Upper lobe of left lung (tissue), 6 donors: ENCODE measurements at regions not wholly inside any gene's neighbourhood (a gene's known extent, or its start where the extent isn't known, plus 50 kb on each side); places are given as distances from the start of the nearest gene placed in this dataset.

ENCODE experiments used
- ATAC-seq, 2 donors: fragments of 200-7000 bp; cut with Tn5 transposase; one replicate each; pipeline ENCODE4 v1.9.1; 2022; ENCODE audit warnings: mild to moderate bottlenecking in 2 of 2, moderate library complexity in 2 of 2; ENCODE audit not compliant: low FRiP score in 2 of 2
- DNase-seq, 2 donors: peaks; one replicate each; pipeline ENCODE4 v3.0.0-alpha.2; 2019 to 2020
- H3K27ac ChIP-seq, 4 donors: fragments of 200-600 bp; sonication (generic); one replicate each; pipeline ENCODE4 v1.5.1; 2016 to 2019
- H3K27me3 ChIP-seq, 4 donors: fragments of 200-600 bp; sonication (generic); one replicate each; pipeline ENCODE4 v1.5.1; 2017 to 2019
- H3K36me3 ChIP-seq, 4 donors: fragments of 200-600 bp; sonication (generic); one replicate each; pipeline ENCODE4 v1.5.1; 2016 to 2019
- H3K4me1 ChIP-seq, 4 donors: fragments of 200-600 bp; sonication (generic); one replicate each; pipeline ENCODE4 v1.5.1; 2018 to 2019
- H3K4me3 ChIP-seq, 4 donors: fragments of 200-600 bp; sonication (generic); one replicate each; pipeline ENCODE4 v1.5.1; 2017 to 2019; ENCODE audit warnings: mild to moderate bottlenecking in 2 of 4, moderate library complexity in 1 of 4
- H3K9me3 ChIP-seq, 4 donors: fragments of 200-600 bp; sonication (generic); one replicate each; pipeline ENCODE4 v1.5.1; 2018 to 2019
- EP300 ChIP-seq, 4 donors: sonication (generic); formaldehyde crosslinking; IDR thresholded peaks; one replicate each; pipeline ENCODE4 v1.5.1; 2017; ENCODE audit warnings: antibody characterized with exemption in 4 of 4, control low read depth in 2 of 4
- POLR2A ChIP-seq, 4 donors: fragments of 450-650 bp; IDR thresholded peaks; one replicate each; pipeline ENCODE4 v1.5.1; 2016 to 2017; ENCODE audit warnings: antibody characterized with exemption in 4 of 4, mild to moderate bottlenecking in 2 of 4
- POLR2AphosphoS5 ChIP-seq, 2 donors: sonication (generic); formaldehyde crosslinking; IDR thresholded peaks; one replicate each; pipeline ENCODE4 v1.5.1; 2017; ENCODE audit warnings: antibody characterized with exemption in 2 of 2
- WGBS, 2 donors: methylation state at CpG; one replicate each; pipeline ENCODE4 v1.1.5; 2017 to 2018; 5-methylcytosine and 5-hydroxymethylcytosine counted together
- TF ChIP-seq, protein P1 (sequence below), 6 experiments: fragments of 450-650 bp in 4 of 6; fragments of 200-600 bp in 2 of 6; sonication (generic) in 2 of 6; IDR thresholded peaks; one replicate each; pipeline ENCODE4 v1.5.1; 2016 to 2019; ENCODE audit warnings: antibody characterized with exemption in 6 of 6
- donor health status: DM: no; HTN: no; CAD: no; lungs with moderate emphysema.
- donor health status: DM: no; HTN: yes; CAD: no; lungs with severe emphysema.

DNA sequence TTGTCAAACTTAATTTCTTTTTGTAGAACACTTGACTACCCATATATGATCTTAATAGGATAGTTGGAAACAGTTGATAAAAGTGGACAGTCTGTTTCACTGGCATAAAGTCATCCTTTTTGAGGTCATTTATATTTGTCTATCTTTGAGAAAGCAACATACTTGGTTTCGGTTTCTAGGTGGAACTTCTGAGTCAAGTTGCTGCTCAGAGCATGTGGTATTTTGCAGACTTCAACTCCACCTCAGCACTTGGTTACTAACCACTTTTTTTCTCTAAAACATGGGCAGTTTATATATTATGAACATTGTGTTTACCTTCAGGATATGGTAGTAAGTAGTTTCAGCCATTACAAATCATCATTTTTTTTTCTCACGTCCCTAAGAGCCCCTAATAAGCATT is 1749.0 kb upstream of the C9orf72 start:
- Histone ChIP-seq H3K4me3 (no peak overlapping the region), H3K4me1 (no peaks in the 10 kb centered on the region), H3K36me3 (no peaks in the 10 kb centered on the region), H3K9me3 (peaks cover 0 to 4% (median 0%) of the 10 kb centered on the region in 4 donors), H3K27ac (no peak overlapping the region), H3K27me3 (no peaks in the 10 kb centered on the region)
- DNase-seq, result no peak
- no peak for ATAC-seq
- TF ChIP-seq, protein P1, sequence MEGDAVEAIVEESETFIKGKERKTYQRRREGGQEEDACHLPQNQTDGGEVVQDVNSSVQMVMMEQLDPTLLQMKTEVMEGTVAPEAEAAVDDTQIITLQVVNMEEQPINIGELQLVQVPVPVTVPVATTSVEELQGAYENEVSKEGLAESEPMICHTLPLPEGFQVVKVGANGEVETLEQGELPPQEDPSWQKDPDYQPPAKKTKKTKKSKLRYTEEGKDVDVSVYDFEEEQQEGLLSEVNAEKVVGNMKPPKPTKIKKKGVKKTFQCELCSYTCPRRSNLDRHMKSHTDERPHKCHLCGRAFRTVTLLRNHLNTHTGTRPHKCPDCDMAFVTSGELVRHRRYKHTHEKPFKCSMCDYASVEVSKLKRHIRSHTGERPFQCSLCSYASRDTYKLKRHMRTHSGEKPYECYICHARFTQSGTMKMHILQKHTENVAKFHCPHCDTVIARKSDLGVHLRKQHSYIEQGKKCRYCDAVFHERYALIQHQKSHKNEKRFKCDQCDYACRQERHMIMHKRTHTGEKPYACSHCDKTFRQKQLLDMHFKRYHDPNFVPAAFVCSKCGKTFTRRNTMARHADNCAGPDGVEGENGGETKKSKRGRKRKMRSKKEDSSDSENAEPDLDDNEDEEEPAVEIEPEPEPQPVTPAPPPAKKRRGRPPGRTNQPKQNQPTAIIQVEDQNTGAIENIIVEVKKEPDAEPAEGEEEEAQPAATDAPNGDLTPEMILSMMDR (IDR thresholded peaks at IDR 0.05), result no peak
- TF ChIP-seq EP300 (IDR thresholded peaks at IDR 0.05) (no peak), POLR2A (IDR thresholded peaks at IDR 0.05) (no peak), POLR2AphosphoS5 (IDR thresholded peaks at IDR 0.05) (no peak)
- WGBS, 2 donors, result 59 to 69% methylated on average over 2 of the region's 2 CpGs

DNA sequence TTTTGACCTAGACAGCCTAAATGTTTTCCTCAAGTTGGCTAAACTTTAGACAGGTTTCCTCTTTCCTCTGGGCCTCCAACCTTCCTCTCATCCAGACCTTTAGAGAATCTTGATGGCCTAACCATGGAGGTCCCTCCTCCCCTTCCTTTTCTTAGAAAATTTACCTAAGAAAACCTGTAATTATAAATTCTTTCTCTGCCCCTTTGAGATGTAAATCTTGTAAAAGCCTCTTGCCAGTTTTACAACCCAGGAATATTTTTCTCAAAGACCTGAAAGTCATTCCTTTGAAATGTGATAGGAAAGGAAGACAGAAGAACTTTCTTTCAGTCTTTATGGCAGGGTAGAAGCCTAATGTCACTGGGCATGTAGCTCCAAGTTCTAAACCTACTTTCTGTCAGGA is 1752.6 kb upstream of the C9orf72 start:
- no peak overlapping the region for H3K27ac ChIP-seq
- H3K4me3 ChIP-seq, result no peak overlapping the region
- no peaks in the 10 kb centered on the region for H3K36me3 ChIP-seq
- peaks cover 0 to 4% (median 0%) of the 10 kb centered on the region in 4 donors for H3K9me3 ChIP-seq
- no peak for DNase-seq
- no peak for ATAC-seq
- no peaks in the 10 kb centered on the region for H3K27me3 ChIP-seq
- H3K4me1 ChIP-seq, result no peaks in the 10 kb centered on the region
- TF ChIP-seq POLR2A (IDR thresholded peaks at IDR 0.05) (no peak), POLR2AphosphoS5 (IDR thresholded peaks at IDR 0.05) (no peak), EP300 (IDR thresholded peaks at IDR 0.05) (no peak)
- TF ChIP-seq, protein P1 (IDR thresholded peaks at IDR 0.05), result no peak

DNA sequence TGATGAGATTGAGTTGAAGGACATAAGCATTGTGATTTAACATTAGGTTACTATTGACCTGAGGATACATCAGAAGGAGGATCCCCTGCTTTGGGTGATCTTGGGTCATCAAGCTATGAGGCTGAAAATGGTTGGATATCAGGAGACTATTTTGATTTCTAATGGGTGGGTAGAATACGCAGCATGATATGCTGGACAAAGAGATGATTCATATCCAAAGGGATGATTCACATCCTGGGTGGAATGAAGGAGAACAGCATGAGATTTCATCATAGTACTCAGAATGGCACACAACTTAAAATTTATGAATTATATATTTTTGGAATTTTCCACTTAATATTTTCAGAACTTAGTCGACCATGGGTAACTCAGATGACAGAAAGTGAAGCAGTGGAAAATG is 1759.5 kb upstream of the C9orf72 start:
- H3K4me1 ChIP-seq, result no peaks in the 10 kb centered on the region
- H3K9me3 ChIP-seq, result no peaks in the 10 kb centered on the region
- ATAC-seq (no peak), DNase-seq (no peak)
- no peak for TF ChIP-seq POLR2AphosphoS5 (IDR thresholded peaks at IDR 0.05)
- TF ChIP-seq, protein P1 (IDR thresholded peaks at IDR 0.05), result no peak
- no peak for TF ChIP-seq POLR2A (IDR thresholded peaks at IDR 0.05)
- no peaks in the 10 kb centered on the region for H3K27me3 ChIP-seq
- H3K27ac ChIP-seq, result no peak overlapping the region
- no peak overlapping the region for H3K4me3 ChIP-seq
- WGBS, 2 donors, result 80 to 81% methylated on average over 2 of the region's 2 CpGs
- H3K36me3 ChIP-seq, result no peaks in the 10 kb centered on the region

GRCh38 chr9:29336281-29336680 is 1763.0 kb upstream of the C9orf72 start:
- Histone ChIP-seq H3K4me3 (no peak overlapping the region), H3K27ac (no peak overlapping the region), H3K9me3 (no peaks in the 10 kb centered on the region), H3K4me1 (no peaks in the 10 kb centered on the region), H3K27me3 (no peaks in the 10 kb centered on the region), H3K36me3 (no peaks in the 10 kb centered on the region)
- 85 to 90% methylated on average over 3 of the region's 3 CpGs for WGBS, 2 donors
- DNase-seq (no peak), ATAC-seq (no peak)
- no peak for TF ChIP-seq POLR2AphosphoS5 (IDR thresholded peaks at IDR 0.05)
- TF ChIP-seq, protein P1 (IDR thresholded peaks at IDR 0.05), result no peak
- TF ChIP-seq EP300 (IDR thresholded peaks at IDR 0.05), result no peak
- TF ChIP-seq POLR2A (IDR thresholded peaks at IDR 0.05), result no peak

DNA sequence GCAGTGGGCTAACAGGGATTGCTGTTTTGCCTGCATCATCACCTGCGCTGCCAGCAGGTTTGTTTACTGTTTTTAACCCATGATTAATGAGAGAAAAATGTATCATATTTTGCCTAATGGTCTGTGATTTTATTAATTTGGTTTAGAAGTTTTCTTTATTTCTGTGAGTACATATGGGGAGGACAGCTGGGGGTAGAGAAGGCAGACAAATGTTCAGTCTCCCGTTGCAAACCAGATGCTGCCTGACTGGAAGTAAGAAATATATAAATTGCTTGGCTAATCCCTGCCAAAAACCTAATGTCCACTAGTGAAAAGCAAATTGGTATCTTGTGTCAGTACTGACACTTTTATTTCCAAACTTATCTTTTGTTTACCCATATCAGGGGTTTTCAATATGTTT is 1766.1 kb upstream of the C9orf72 start:
- Histone ChIP-seq H3K27me3 (no peaks in the 10 kb centered on the region), H3K27ac (no peak overlapping the region), H3K4me3 (no peak overlapping the region), H3K9me3 (no peaks in the 10 kb centered on the region), H3K36me3 (no peaks in the 10 kb centered on the region), H3K4me1 (no peaks in the 10 kb centered on the region)
- 69 to 80% methylated on average over 2 of the region's 2 CpGs for WGBS, 2 donors
- ATAC-seq (no peak), DNase-seq (no peak)
- TF ChIP-seq POLR2AphosphoS5 (IDR thresholded peaks at IDR 0.05) (no peak), EP300 (IDR thresholded peaks at IDR 0.05) (no peak), POLR2A (IDR thresholded peaks at IDR 0.05) (no peak)
- TF ChIP-seq, protein P1 (IDR thresholded peaks at IDR 0.05), result no peak
